ENCODE measurements at regions not wholly inside any gene's neighbourhood (a gene's known extent, or its start where the extent isn't known, plus 50 kb on each side); places are given as distances from the start of the nearest gene placed in this dataset.
"Not testable (repeated sequence)": the region's sequence is repeated elsewhere in the genome, so short reads cannot be mapped to it uniquely, and the experiment has no call there.

DNA sequence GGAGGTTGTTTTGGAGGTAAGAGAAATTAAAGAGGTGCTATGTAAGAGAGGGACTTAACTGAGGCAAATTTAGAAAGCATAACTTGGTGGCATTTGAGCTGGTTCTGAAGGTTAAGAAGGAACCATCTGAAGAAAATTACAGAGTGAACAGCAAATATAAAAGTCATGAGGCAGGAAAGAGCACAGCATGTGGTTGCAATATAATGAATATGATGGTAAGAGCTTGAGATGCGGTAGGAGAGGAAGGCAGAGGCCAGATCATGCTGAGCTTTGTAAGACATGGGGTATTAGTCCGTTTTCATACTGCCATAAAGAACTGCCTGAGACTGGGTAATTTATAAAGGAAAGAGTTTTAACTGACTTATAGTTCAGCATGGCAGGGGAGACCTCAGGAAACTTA lies 279.1 kb downstream of the UTRN start:
- no peaks in the 10 kb centered on the region for H3K27me3 Mint-ChIP-seq
- no peak for DNase-seq
- Histone ChIP-seq H3K4me3 (ENCODE audit: low read length) (no peak overlapping the region), H3K36me3 (ENCODE audit: insufficient read depth, low read length) (no peaks in the 10 kb centered on the region), H3K4me1 (ENCODE audit: insufficient read depth, low read length) (peaks cover 28% of the 10 kb centered on the region), H3K27ac (ENCODE audit: low read depth, low read length) (no peak overlapping the region), H3K27me3 (ENCODE audit: insufficient read depth, low read length, poor library complexity, severe bottlenecking) (no peaks in the 10 kb centered on the region), H3K9me3 (ENCODE audit: low read length) (no peaks in the 10 kb centered on the region)
- H3K4me1 Mint-ChIP-seq = peaks cover 17 to 22% (median 20%) of the 10 kb centered on the region in 3 donors
- no peaks in the 10 kb centered on the region for H3K9me3 Mint-ChIP-seq
- no peak overlapping the region for H3K4me3 Mint-ChIP-seq
- H3K27ac Mint-ChIP-seq = no peak overlapping the region
- H3K36me3 Mint-ChIP-seq = peaks cover 3 to 29% (median 12%) of the 10 kb centered on the region in 3 donors
- ChIA-PET CTCF (interaction anchor here (1.2 kb wide), 2 partner anchors 13 to 16 kb away, joined by 3 to 4 read pairs; no protein-coding TSS in a partner anchor), POLR2A (no interaction called here)

DNA sequence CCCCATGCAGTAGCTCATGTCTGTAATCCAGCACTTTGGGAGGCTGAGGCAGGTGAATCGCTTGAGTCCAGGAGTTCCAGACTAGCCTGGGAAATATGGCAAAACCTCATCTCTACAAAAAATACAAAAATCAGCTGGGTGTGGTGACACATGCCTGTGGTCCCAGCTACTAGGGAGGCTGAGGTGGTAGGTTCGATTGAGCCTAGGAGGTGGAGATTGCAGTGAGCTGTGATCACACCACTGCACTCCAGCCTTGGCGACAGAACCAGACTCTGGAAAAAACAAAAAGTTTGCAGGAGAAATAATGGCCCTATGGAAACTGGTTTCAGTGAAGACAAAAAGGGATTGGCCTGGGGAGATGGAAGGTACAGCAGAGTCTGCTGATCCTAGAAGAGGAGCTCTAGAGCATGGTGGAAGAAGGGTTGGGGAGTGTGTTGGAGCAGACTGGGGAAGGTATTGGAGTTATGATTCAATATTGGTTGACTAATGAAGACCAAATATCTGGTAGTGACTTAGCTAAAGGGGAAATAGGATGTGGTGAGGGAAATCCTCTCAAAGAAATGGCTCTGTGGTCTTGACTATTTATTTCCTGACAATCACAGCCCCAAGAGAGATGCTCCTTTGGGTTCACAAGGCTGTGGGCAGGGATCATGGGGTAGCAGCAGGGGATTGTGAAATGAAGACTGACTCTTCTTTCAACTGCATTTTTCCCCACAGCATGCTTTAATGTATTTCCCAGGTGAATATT lies 281.9 kb downstream of the UTRN start:
- Histone ChIP-seq H3K36me3 (ENCODE audit: insufficient read depth, low read length) (no peaks in the 10 kb centered on the region), H3K9me3 (ENCODE audit: low read length) (no peaks in the 10 kb centered on the region), H3K4me1 (ENCODE audit: insufficient read depth, low read length) (peaks cover 15% of the 10 kb centered on the region), H3K27me3 (ENCODE audit: insufficient read depth, low read length, poor library complexity, severe bottlenecking) (no peaks in the 10 kb centered on the region), H3K27ac (ENCODE audit: low read depth, low read length) (no peak overlapping the region), H3K4me3 (ENCODE audit: low read length) (no peak overlapping the region)
- ChIA-PET CTCF (interaction anchor here (1.1 to 1.6 kb wide), 2 partner anchors 15 to 18 kb away, joined by 3 to 5 read pairs; no protein-coding TSS in a partner anchor), POLR2A (interaction anchor here (0.6 kb wide), 1 partner anchor 297 kb away, joined by 4 read pairs; no protein-coding TSS in a partner anchor)
- Mint-ChIP-seq H3K27ac (no peak overlapping the region), H3K9me3 (no peaks in the 10 kb centered on the region), H3K4me1 (peaks cover 0 to 7% (median 3%) of the 10 kb centered on the region in 3 donors), H3K4me3 (no peak overlapping the region), H3K36me3 (peaks cover 17 to 34% (median 21%) of the 10 kb centered on the region in 3 donors), H3K27me3 (no peaks in the 10 kb centered on the region)
- DNase-seq = peak in 1 of 5 donors; percentile 8

DNA sequence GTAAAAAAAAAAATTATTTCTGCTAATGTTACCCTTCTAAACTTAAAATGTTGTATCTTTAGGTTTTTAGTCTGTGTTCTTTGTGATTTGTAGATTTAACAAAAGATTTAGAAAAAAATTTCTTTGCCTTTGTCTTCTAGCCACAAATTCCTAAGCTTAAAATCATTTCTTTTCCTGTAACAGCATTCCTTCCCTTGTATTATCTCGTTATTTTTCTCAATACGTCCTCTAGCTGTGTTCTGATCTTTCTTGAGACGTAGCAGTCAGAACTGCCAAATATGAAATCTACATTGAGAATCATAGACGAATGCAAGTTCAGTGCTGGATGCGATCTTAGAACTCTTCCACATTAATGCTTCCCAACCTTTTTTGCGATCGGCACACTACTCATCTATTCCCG lies 283.1 kb downstream of the UTRN start:
- H3K9me3 Mint-ChIP-seq = peaks cover 0 to 3% (median 0%) of the 10 kb centered on the region in 5 donors
- Histone ChIP-seq H3K36me3 (ENCODE audit: insufficient read depth, low read length) (no peaks in the 10 kb centered on the region), H3K4me1 (ENCODE audit: insufficient read depth, low read length) (peaks cover 15% of the 10 kb centered on the region), H3K9me3 (ENCODE audit: low read length) (no peaks in the 10 kb centered on the region), H3K27me3 (ENCODE audit: insufficient read depth, low read length, poor library complexity, severe bottlenecking) (no peaks in the 10 kb centered on the region), H3K27ac (ENCODE audit: low read depth, low read length) (no peak overlapping the region), H3K4me3 (ENCODE audit: low read length) (no peak overlapping the region)
- POLR2A ChIA-PET = no interaction called here
- CTCF ChIA-PET = no interaction called here
- H3K36me3 Mint-ChIP-seq = peaks cover 21 to 35% (median 24%) of the 10 kb centered on the region in 3 donors
- H3K4me3 Mint-ChIP-seq = no peak overlapping the region
- no peak for DNase-seq
- H3K4me1 Mint-ChIP-seq = peaks cover 3 to 7% (median 4%) of the 10 kb centered on the region in 3 donors
- H3K27me3 Mint-ChIP-seq = no peaks in the 10 kb centered on the region
- no peak overlapping the region for H3K27ac Mint-ChIP-seq

DNA sequence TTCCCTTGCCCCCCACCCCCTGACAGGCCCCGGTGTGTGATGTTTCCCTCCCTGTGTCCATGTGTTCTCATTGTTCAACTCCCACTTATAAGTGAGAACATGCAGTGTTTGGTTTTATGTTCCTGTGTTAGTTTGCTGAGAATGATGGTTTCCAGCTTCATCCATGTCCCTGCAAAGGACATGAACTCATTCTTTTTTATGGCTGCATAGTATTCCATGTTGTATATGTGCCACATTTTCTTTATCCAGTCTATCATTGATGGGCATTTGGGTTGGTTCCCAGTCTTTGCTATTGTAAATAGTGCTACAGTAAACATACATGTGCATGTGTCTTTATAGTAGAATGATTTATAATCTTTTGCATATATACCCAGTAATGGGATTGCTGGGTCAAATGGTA lies 287.4 kb downstream of the UTRN start:
- H3K4me1 ChIP-seq (ENCODE audit: insufficient read depth, low read length); H3K9me3 Mint-ChIP-seq; H3K4me3 Mint-ChIP-seq; DNase-seq; H3K36me3 ChIP-seq (ENCODE audit: insufficient read depth, low read length); H3K4me3 ChIP-seq (ENCODE audit: low read length); H3K27me3 Mint-ChIP-seq; H3K27ac ChIP-seq (ENCODE audit: low read depth, low read length); H3K27me3 ChIP-seq (ENCODE audit: insufficient read depth, low read length, poor library complexity, severe bottlenecking); H3K9me3 ChIP-seq (ENCODE audit: low read length): not testable (repeated sequence)
- peaks cover 26 to 41% (median 37%) of the 10 kb centered on the region in 3 donors for H3K4me1 Mint-ChIP-seq
- peaks cover 21 to 46% (median 30%) of the 10 kb centered on the region in 3 donors for H3K36me3 Mint-ChIP-seq
- POLR2A ChIA-PET = interaction anchor here (1.1 kb wide), 1 partner anchor 12 kb away, joined by 3 read pairs; no protein-coding TSS in a partner anchor
- CTCF ChIA-PET = interaction anchor here (1.2 kb wide), 1 partner anchor 11 kb away, joined by 3 read pairs; no protein-coding TSS in a partner anchor
- H3K27ac Mint-ChIP-seq = peak overlapping the region in 2 of 8 donors; percentile 24 to 61

DNA sequence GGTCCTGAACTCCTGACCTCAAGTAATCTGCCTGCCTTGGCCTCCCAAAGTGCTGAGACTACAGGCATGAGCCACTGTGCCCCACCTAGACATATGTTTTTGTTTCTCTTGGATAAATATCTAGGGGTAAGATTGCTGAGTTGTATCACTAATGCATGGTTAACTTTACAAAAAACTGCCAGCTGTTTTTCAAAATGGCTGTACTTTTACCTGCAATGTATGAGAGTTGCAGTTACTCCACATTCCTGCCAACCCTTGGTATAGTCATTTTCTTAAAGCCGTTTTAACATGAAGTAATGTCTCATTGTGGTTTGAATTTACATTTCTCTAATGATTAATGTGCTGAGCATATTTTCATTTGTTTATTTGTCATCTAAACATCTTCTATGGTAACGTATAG lies 289.7 kb downstream of the UTRN start:
- Mint-ChIP-seq H3K4me1 (peaks cover 24 to 42% (median 39%) of the 10 kb centered on the region in 3 donors), H3K27me3 (no peaks in the 10 kb centered on the region), H3K4me3 (no peak overlapping the region), H3K27ac (peak overlapping the region in 5 of 8 donors; percentile 8 to 70 (median 46)), H3K9me3 (peaks cover 0 to 3% (median 0%) of the 10 kb centered on the region in 5 donors), H3K36me3 (peaks cover 17 to 52% (median 25%) of the 10 kb centered on the region in 3 donors)
- Histone ChIP-seq H3K4me3 (ENCODE audit: low read length) (no peak overlapping the region), H3K9me3 (ENCODE audit: low read length) (no peaks in the 10 kb centered on the region), H3K36me3 (ENCODE audit: insufficient read depth, low read length) (peaks cover 10% of the 10 kb centered on the region), H3K27me3 (ENCODE audit: insufficient read depth, low read length, poor library complexity, severe bottlenecking) (no peaks in the 10 kb centered on the region), H3K4me1 (ENCODE audit: insufficient read depth, low read length) (no peaks in the 10 kb centered on the region), H3K27ac (ENCODE audit: low read depth, low read length) (no peak overlapping the region)
- ChIA-PET POLR2A (no interaction called here), CTCF (no interaction called here)
- DNase-seq = no peak

DNA sequence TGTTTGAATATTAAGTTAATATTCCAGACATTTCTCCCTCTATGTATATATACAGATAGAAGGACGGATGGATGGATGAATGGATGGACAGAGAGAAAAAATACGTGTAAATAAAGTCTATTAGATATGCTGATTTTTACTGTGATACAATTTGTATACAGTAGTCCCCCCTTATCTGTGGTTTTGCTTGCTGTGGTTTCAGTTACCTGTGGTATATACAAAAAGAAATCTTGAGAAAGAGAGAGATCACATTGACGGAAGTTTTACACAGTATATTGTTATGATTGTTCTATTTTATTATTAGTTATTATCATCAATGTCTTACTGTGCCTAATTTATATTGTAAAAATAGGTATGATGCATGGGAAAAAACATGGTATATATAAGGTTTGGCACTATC lies 290.2 kb downstream of the UTRN start:
- H3K27me3 ChIP-seq (ENCODE audit: insufficient read depth, low read length, poor library complexity, severe bottlenecking) = no peaks in the 10 kb centered on the region
- H3K36me3 ChIP-seq (ENCODE audit: insufficient read depth, low read length) = peaks cover 10% of the 10 kb centered on the region
- DNase-seq = no peak
- H3K9me3 Mint-ChIP-seq = peaks cover 0 to 3% (median 0%) of the 10 kb centered on the region in 5 donors
- H3K27me3 Mint-ChIP-seq = no peaks in the 10 kb centered on the region
- H3K4me3 ChIP-seq (ENCODE audit: low read length) = no peak overlapping the region
- H3K9me3 ChIP-seq (ENCODE audit: low read length) = no peaks in the 10 kb centered on the region
- peaks cover 29 to 48% (median 41%) of the 10 kb centered on the region in 3 donors for H3K4me1 Mint-ChIP-seq
- peak overlapping the region in 1 of 8 donors; percentile 51 for H3K27ac Mint-ChIP-seq
- H3K4me1 ChIP-seq (ENCODE audit: insufficient read depth, low read length) = no peaks in the 10 kb centered on the region
- CTCF ChIA-PET = no interaction called here
- no peak overlapping the region for H3K4me3 Mint-ChIP-seq
- no peak overlapping the region for H3K27ac ChIP-seq (ENCODE audit: low read depth, low read length)
- peaks cover 14 to 54% (median 21%) of the 10 kb centered on the region in 3 donors for H3K36me3 Mint-ChIP-seq
- POLR2A ChIA-PET = no interaction called here

DNA sequence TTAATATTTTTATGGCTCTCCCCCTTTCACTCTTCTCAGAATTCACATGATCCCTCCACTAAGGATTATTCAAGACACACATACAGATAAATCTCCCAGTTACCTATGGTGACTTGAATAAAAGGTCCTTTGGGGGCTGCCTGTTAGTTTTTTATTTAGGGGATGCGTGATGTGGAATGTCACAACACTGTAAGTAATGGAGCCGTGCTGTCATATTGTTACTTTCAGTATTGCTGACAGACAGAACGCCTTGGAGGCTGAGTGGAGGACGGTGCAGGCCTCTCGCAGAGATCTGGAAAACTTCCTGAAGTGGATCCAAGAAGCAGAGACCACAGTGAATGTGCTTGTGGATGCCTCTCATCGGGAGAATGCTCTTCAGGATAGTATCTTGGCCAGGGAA lies 291.7 kb downstream of the UTRN start:
- H3K36me3 ChIP-seq (ENCODE audit: insufficient read depth, low read length) = peaks cover 10% of the 10 kb centered on the region
- no peaks in the 10 kb centered on the region for H3K27me3 Mint-ChIP-seq
- H3K27me3 ChIP-seq (ENCODE audit: insufficient read depth, low read length, poor library complexity, severe bottlenecking) = no peaks in the 10 kb centered on the region
- H3K9me3 Mint-ChIP-seq = peaks cover 0 to 3% (median 0%) of the 10 kb centered on the region in 5 donors
- POLR2A ChIA-PET = no interaction called here
- H3K4me3 Mint-ChIP-seq = peak overlapping the region in 3 of 7 donors; percentile 18 to 80 (median 71)
- H3K4me3 ChIP-seq (ENCODE audit: low read length) = no peak overlapping the region
- DNase-seq = no peak
- CTCF ChIA-PET = interaction anchor here (1.6 kb wide), 1 partner anchor 13 kb away, joined by 4 read pairs; no protein-coding TSS in a partner anchor
- peaks cover 35 to 54% (median 47%) of the 10 kb centered on the region in 3 donors for H3K4me1 Mint-ChIP-seq
- H3K4me1 ChIP-seq (ENCODE audit: insufficient read depth, low read length) = peaks cover under 1% of the 10 kb centered on the region
- H3K9me3 ChIP-seq (ENCODE audit: low read length) = no peaks in the 10 kb centered on the region
- peaks cover 9 to 50% (median 18%) of the 10 kb centered on the region in 3 donors for H3K36me3 Mint-ChIP-seq
- peak overlapping the region in 6 of 8 donors; percentile 15 to 79 (median 60) for H3K27ac Mint-ChIP-seq
- no peak overlapping the region for H3K27ac ChIP-seq (ENCODE audit: low read depth, low read length)

All from CD8-positive, alpha-beta memory T cell (primary cell).